ENCODE measurements at regions not wholly inside any gene's neighbourhood (a gene's known extent, or its start where the extent isn't known, plus 50 kb on each side); places are given as distances from the start of the nearest gene placed in this dataset.

DNA sequence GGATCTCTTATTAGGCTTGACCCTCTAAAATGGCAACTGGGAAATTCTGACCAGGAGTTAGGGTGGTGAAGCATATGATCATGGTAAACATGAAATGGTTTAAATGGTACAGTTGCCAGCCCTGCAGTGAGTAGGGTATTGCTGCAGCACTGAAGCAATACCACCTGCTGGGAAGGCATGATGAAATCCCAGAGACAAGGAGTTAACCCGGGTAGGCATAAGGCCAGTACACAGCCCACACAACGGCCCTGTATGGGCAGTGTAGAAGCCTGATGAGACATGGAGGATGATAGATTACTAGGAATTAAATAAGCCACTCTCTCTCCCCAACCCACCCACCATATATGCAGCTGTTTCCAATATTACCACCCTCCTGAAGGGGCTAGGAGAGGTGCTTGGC lies 197.4 kb upstream of the MOCS1 start:
- in situ Hi-C loops (cut with HindIII; ENCODE audit: low pct_ligation_motif_present, low pct_unique_long_range_greater_than_20kb, low sequenced_read_pairs): no loop called here
- no peak for DNase-seq

DNA sequence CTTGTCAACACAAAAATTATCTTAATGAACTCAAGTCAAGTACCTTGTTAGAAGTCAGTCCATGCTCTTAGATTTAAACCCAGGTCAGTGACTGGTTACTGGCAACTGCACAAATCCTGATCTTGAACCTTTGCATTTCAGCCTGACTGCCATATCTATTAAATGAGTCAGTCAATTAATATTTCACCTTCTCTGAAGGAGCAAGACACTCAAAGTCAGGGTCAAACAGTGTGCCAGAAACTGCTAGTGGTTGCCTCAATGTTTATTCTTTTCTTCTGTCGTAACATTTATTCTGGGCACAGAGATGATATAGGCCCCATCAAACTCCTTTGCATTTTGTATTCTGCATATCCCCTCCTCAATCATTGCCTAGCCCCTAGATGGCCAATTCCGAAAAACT lies 193.9 kb upstream of the MOCS1 start:
- in situ Hi-C loops (cut with HindIII; ENCODE audit: low pct_ligation_motif_present, low pct_unique_long_range_greater_than_20kb, low sequenced_read_pairs): no loop called here
- peak; percentile 23 for DNase-seq

DNA sequence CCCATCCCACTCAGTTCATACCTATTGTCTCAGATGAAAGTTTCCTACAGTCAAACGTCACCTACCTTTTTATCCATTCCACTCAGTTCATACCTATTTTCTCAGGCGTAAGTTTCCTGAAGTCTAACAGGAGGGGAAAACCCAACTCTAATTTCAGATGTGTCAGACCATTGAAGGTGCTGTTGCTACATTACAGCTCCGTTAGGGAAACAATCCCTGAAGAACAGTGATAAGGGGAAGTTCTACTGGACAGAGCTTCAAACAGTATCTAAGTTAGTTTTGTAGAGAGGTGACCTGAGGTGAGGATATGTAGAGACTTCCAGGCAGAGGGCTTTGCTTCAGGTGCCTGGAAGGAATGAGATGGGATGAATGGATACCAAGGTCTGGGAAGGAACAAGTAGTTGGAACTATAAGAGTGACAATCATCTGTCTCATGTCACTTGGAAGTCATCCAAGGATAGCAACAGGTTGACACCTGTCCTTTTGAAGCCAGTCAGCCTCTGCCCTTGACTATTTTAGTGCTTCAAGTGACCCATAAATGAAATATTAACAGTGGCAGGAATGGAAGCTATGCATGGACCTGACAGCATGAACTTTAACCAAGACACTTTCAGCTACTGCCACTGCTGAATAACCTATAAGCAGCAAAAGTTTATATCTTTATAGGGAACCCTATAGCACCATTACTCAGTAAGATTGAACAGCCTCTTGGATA lies 191.6 kb upstream of the MOCS1 start:
- in situ Hi-C loops (cut with HindIII; ENCODE audit: low pct_ligation_motif_present, low pct_unique_long_range_greater_than_20kb, low sequenced_read_pairs): no loop called here

DNA sequence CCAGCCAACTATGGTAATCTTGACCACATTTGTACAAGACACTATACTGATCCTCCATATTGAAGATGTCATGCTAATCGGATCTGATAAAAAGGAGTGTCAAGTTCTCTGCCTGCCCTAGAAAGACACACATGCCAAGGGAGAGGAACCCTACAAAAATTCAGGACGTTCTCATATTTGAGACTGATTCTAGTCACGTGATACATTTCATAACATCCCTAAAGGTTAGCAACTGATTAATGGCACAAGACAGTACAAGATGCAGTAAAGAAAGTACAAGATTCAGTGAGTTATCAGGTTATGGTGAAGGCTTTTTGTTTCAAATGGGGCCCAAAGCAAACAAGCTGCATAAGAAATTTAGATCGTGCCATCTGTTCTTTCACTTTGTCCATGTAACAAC lies 190.7 kb upstream of the MOCS1 start:
- in situ Hi-C loops (cut with HindIII; ENCODE audit: low pct_ligation_motif_present, low pct_unique_long_range_greater_than_20kb, low sequenced_read_pairs): no loop called here

More for the DNA sequence above, 191.6 kb upstream of the MOCS1 start:
- DNase-seq: no peak

DNA sequence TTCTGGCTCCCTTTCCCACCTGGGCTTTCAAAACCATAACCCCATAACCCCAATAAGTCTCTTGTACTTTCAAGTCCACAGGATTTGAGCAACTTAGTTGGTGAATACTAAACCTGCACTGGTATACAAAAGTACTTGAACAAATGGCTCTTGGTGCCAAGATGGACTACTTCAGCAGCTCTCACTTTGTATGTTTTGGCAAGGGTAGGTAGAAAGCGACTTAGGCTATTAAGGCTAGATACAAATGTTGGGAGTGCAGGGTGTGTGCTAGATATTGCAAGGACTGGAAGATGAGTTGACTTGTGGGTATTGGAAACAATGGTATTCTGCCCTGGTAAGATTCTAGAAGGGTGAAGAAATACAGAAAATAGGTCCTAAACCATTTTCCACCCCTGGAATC lies 182.6 kb upstream of the MOCS1 start:
- in situ Hi-C loops (cut with HindIII; ENCODE audit: low pct_ligation_motif_present, low pct_unique_long_range_greater_than_20kb, low sequenced_read_pairs): no loop called here
- no peak for DNase-seq

More for the DNA sequence above, 190.7 kb upstream of the MOCS1 start:
- no peak for DNase-seq

DNA sequence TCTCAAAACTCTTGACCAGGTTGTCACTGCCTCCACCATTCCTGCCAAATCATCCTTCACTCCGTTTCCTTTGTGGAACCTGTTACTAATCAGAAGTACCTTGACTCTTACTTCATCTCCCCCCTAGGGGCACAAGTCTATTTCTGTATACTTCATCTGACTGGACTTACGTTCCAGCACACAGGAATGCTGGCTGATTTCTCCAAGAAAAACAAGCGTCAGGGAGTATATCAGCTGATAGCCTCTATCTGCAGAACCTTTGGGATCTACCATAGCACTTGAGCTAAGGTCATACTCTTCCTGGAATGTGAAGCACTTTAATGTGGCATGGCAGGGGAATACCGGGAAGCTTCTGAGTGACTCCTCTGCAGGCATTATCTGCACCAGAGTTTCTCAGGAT lies 178.1 kb upstream of the MOCS1 start:
- peak; percentile 4 for DNase-seq
- in situ Hi-C loops (cut with HindIII; ENCODE audit: low pct_ligation_motif_present, low pct_unique_long_range_greater_than_20kb, low sequenced_read_pairs): no loop called here

DNA sequence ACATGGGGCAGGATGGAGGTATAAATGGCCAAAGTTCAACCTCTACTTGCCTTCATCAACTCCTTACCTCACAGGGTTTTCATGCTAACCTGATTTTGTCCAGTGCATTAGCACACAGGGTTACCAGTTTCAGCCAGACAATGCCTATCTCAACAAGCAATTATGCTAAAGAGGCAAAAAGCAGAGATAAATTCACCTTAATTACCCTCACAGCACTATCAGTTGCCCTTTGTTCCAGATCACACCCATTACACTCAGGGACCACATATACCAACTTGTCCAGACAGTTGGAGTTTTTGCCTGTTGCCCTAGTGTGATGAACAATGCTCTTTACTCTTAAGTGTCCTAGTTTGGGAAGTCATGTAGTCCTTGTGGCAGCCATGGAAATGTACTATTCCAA lies 174.5 kb upstream of the MOCS1 start:
- DNase-seq: no peak
- in situ Hi-C loops (cut with HindIII; ENCODE audit: low pct_ligation_motif_present, low pct_unique_long_range_greater_than_20kb, low sequenced_read_pairs): no loop called here

DNA sequence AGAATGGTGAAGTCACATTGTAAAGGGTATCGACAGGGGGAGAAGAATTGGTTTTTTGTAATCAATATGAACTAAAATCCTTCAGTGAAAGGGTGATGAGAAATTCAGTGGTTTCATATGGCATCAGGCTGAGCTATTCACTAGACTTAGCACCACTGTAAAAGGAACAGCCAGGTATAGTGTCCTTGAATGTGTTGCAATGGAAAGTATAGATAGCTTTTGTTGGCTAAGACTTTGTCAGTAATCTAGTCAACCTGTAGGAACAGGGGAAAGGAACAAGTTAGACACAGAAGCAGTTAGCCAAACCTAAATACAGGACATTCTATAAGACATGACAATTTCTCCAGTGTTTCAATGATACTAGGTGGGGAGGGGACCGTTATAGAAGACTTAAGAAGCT lies 172.6 kb upstream of the MOCS1 start:
- no peak for DNase-seq
- in situ Hi-C loops (cut with HindIII; ENCODE audit: low pct_ligation_motif_present, low pct_unique_long_range_greater_than_20kb, low sequenced_read_pairs): no loop called here

DNA sequence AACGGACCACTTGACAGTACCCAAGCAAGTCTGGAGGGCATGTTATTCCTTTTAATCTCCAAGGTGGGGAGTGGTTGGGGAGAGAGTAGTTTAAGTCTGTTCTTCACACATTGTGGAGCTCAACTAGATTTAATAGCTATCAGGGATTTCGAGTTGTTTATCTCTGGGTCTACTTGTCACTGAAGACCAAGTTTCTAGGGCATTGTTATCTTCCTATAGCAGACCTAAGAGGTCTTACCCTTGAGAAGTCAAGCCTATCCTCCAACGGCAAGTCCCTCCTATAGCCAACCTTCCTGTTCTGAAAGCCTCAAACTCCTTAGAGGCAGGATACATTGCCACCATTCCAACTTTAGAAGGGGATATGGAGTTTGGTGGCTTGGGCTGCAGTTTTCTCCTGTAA lies 164.5 kb upstream of the MOCS1 start:
- in situ Hi-C loops (cut with HindIII; ENCODE audit: low pct_ligation_motif_present, low pct_unique_long_range_greater_than_20kb, low sequenced_read_pairs): no loop called here
- DNase-seq: no peak

DNA sequence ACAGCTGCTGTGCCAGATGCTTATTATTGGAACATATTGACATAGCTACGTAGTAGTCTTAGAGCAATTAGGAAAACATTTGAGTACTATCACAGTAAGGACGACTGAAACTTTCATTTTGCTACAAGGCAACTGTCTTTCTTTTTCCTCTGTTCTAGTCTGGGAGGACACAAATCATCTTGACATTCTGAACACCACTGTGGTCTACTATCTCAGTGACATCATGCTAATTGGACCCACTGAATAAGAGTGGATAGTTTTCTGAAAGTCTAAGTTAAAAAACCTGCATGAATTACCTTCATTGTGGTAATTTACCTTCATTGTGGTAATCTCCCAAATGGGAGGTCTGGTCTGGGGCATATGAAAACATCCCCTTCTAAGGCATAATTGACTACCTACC lies 163.3 kb upstream of the MOCS1 start:
- DNase-seq: no peak
- in situ Hi-C loops (cut with HindIII; ENCODE audit: low pct_ligation_motif_present, low pct_unique_long_range_greater_than_20kb, low sequenced_read_pairs): no loop called here

DNA sequence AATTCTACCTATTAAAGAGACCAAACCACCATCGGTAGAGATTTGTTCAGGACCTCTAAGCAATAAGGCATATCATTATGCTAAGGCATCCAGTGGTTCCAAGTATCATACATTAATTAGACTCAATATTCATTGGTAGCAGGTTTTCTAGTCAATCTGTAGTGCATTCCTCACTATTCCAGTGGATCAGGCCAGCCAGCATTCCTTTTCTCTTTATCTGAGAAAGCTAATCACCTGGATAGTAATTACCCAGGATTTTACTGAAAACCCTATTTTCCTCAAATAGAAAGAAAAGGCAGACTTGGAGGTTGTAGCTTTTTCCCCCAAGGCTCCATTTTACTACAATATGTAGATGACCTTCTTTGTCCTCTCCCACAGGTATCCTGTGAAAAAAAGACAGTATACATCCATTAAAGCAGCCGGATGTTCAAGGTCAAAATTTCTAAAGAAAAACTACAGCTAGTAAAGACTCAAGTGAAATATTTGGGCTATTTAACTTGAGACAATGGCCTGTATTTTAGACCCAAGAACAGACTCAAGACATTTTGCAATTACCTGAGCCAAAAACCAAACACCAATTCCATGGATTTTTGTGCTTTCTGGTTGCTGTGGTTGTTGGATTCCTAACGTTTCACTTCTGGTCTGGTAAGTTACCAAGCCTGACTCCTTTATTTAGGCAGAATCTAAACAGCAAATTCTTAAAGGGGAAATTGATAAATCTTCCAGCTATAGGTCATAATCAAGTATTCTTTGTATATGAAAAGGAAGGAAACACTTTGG lies 149.1 kb upstream of the MOCS1 start:
- in situ Hi-C loops (cut with HindIII; ENCODE audit: low pct_ligation_motif_present, low pct_unique_long_range_greater_than_20kb, low sequenced_read_pairs): no loop called here

DNA sequence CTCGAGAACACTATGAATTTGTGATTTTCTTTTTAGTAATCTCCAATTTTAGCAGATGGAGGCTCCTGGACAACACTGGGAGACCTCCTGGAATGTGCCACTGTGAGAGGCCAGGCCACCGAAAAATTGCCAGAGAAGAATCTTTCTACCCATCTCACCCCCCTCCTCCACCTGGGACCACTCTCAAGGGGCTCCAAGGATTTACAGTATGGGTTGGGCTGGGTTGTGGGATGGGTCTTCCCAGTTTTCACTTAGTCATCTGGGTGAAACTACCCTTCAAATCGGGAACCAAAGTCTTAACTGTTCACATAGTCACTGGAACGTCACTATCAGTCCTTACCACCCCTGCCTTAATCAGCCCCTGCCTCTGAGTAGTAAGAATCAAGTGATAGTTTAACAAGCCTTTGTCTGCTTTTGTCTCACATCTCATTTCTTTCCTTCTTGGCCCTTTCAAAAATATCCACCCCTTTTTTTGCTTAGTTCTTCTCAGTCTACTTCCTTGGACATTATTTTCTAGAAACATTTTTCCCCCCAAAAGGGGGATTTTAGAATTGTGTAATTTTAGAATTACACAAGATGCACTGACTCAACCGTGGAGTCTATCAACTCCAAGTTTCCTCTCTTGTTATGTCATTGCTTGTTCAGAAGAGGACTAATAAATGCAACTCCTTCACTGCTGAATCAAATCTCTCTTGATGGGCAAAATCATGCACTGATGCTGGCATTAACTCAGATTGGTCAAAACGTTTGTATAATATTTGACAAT lies 148.2 kb upstream of the MOCS1 start:
- in situ Hi-C loops (cut with HindIII; ENCODE audit: low pct_ligation_motif_present, low pct_unique_long_range_greater_than_20kb, low sequenced_read_pairs): no loop called here
- no peak for DNase-seq

More for the DNA sequence above, 149.1 kb upstream of the MOCS1 start:
- DNase-seq: no peak

DNA sequence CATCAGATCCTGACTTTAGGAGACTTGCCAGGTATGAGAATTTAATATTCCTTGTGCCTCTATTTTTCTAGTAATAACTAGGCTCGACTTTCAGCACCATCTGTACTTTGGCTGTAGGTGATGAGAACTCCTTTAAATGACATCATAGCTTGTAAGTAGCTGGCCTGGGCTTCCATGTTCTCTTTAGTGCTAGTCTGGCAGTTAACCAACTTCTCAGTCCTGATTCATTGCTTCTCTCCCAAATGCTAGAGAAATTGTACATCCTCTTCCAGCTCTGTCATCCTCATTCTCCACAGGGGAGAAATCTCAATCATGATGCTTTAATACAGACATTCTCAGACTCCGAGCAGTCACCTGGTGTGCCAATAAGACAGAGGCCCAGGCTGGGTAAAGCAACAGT lies 143.5 kb upstream of the MOCS1 start:
- in situ Hi-C loops (cut with HindIII; ENCODE audit: low pct_ligation_motif_present, low pct_unique_long_range_greater_than_20kb, low sequenced_read_pairs): no loop called here
- no peak for DNase-seq

DNA sequence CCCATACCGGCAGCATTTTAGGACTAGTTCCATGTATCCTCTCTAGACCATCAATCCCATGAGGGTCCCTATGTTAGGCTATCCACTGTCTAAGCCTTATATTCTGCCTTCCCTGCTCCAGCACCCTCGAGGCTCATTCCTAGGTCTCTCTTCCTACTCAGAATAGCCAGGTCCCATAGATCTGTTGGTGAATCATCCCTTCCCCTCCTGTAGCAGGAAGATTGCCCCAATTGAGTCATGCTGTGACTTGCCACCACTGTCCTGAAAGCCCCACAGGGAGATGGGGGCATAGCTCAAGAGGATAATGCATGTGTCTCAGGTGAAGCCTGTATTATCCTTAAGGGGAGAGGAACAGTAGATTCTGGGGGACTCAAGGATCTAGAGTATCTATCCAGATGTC lies 143.1 kb upstream of the MOCS1 start:
- no peak for DNase-seq
- in situ Hi-C loops (cut with HindIII; ENCODE audit: low pct_ligation_motif_present, low pct_unique_long_range_greater_than_20kb, low sequenced_read_pairs): no loop called here

DNA sequence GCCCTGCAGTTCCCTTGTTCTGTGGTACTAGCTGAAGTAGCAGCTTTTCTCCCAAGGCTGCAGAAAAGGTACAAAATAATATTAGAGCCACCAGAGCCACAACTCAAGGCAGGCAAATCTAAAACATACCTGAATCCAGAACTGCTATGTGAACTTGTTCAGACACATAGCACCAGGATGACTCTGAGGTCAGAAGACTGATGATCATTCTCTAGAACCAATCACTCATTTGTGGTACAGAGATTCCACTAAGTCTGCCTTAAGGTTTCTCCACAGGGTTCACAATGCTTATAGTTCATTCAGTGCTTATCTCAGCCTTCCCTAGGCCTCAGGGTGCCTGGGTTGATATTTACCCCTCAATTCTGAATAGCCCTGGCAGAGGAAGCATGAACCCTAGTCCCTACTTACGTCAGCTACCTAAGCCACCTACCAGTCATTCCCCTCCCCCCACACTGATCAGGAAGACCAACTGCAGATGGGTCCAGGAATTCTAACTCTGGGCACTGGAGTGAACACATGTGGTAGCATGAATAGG lies 140.9 kb upstream of the MOCS1 start:
- in situ Hi-C loops (cut with HindIII; ENCODE audit: low pct_ligation_motif_present, low pct_unique_long_range_greater_than_20kb, low sequenced_read_pairs): no loop called here
- no peak for DNase-seq

DNA sequence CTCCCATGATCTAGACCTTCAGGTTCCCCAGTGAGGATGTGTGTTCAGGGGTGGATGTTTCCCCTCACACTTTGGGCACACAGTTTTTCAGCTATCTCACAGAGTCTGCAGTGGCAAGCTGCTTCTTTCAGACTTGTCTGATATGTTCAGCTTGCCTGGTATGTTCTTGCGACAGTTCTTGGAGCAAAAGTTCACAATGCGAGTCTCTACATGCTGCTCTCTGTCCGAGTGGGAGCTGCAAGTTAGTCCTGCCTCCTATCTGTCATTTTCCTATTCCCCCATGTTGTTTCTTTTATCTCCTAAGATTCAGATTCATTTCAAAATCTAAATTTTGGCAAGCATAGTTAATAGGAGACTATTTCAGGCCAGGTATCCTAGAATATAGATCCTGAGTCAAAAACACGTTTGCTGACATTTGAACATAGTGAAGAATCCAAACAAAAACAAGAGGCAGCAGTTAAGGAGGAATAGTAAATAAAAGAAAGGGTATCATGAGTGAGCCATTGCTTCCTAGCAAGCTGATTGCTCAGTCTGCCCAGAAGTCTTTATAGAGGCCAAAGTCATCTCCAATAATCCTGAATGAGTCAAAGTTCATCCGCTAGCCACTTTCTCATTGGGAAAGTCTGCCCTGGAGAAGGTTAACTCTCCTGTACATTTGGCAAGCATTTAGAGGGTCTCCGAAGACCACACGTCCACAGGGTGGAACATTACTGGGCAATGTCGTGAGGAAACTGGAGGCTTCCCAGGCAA lies 140.2 kb upstream of the MOCS1 start:
- DNase-seq: no peak
- in situ Hi-C loops (cut with HindIII; ENCODE audit: low pct_ligation_motif_present, low pct_unique_long_range_greater_than_20kb, low sequenced_read_pairs): no loop called here

DNA sequence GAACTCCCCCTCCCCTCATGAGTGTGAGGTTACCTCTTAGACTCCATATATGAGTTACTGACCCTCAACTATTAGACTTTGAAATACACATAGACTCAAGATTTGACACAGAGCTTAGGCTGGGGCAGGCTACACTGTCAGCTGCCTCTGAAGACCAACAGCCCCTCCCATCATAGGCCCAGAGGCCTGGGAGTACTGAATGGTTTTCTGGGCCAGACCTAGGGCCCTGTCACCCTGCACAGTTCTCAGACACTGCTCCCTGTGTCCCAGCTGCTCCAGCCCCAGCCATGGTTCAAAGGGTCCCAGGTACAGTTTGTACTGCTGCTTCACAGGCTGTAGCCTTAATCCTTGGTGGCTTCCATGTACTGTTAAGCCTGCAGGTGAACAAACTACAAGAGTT lies 132.1 kb upstream of the MOCS1 start:
- in situ Hi-C loops (cut with HindIII; ENCODE audit: low pct_ligation_motif_present, low pct_unique_long_range_greater_than_20kb, low sequenced_read_pairs): no loop called here
- no peak for DNase-seq

DNA sequence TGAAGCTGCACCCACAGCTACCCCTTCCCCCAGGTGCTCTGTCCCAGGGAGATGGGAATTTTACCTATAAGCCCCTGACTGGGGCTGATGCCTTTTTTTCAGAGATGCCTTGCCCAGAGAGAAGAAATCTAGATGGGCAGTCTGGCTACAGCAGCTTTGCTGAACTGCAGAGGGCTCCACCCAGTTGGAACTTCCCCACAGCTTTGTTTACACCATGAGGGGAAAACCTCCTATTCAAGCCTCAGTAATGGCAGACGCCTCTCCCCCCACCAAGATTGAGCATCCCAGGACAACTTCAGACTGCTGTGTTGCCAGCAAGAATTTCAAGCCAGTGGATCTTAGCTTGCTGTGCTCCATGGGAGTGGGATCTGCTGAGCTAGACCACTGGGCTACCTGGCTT lies 122.6 kb upstream of the MOCS1 start:
- in situ Hi-C loops (cut with HindIII; ENCODE audit: low pct_ligation_motif_present, low pct_unique_long_range_greater_than_20kb, low sequenced_read_pairs): no loop called here
- no peak for DNase-seq

DNA sequence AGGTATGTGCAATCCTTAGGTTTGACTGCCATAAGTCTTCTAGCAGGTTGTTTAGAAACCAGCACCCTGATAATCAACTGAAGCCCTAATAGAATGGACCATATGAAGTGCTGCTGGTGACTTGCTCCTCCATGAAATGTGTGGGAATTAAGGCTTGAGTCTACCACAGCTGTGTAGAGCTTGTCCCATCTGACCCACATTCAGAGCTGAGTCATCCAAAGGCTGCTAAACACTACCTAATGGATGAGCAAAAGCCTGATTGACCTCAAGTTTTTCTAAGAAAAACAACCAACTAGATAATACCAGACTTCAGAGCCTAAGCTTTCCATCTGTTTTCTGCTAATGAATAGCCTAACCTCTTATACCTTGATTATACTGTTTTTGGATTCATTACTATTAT lies 120.3 kb upstream of the MOCS1 start:
- in situ Hi-C loops (cut with HindIII; ENCODE audit: low pct_ligation_motif_present, low pct_unique_long_range_greater_than_20kb, low sequenced_read_pairs): no loop called here
- DNase-seq: no peak
